CD1c-positive myeloid dendritic cell (primary cell): ENCODE measurements at regions not wholly inside any gene's neighbourhood (a gene's known extent, or its start where the extent isn't known, plus 50 kb on each side); places are given as distances from the start of the nearest gene placed in this dataset.

ENCODE experiments used
- DNase-seq: peaks from one replicate; pipeline ENCODE4 v3.0.0-alpha.2; 2016; ENCODE audit errors: extremely low spot score

GRCh38 chr6:94535798-94536197 is 1041.5 kb upstream of the MANEA start:
- no peak for DNase-seq

DNA sequence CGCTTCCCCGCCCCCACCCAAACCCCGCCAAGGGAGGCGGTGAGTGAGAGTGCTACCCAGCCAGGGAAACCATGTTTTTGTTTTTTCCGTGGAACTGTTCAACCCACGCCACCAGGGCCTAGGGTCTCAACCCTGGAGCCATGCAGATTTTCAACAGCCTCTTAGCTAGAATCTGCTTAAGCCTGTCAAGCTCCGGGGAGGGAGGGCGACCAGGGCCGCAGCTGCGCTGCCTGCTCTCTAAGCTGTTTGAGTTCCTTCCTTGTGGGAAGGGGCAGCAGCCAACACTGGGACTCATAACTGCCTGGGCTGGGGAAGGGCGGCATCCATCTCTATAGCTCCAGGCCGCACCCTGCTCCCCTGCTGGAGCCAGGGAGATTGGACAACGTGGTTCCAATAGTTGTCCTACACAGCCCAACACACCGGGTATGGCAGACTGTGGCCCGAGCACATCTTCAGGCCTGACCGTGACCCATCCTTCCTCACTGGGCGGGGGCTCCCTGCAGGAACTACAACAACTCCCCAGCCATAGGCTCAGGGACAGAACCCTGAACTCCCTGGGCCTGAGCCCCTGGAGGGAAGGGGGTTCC is 1065.7 kb upstream of the MANEA start:
- no peak for DNase-seq

GRCh38 chr6:94510877-94511276 is 1066.5 kb upstream of the MANEA start:
- no peak for DNase-seq

DNA sequence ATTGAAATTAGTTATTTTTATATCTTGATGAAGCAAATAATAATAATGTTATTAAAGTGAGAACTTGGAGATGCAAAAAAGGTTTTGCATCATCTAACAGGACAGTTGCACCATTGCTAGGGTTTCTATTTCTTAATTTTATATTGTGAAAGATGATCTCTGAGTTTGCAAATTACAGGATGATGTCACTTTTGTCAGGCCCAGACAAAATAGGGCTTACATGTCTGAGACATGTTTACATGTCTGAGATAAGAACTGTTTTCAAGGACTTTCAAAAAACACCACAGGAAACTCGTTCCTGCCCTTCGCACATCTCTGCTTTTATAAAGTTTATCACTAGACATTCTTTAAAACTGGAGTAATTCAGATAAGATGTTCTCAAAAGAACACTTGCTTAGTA is 1075.8 kb upstream of the MANEA start:
- no peak for DNase-seq

GRCh38 chr6:94498099-94498498 is 1078.7 kb upstream of the EPHA7 start:
- DNase-seq: no peak

- no peak for DNase-seq
Observed at GRCh38 chr6:94494500-94494899, 1075.1 kb upstream of the EPHA7 start.

GRCh38 chr6:94487371-94487770 is 1068.0 kb upstream of the EPHA7 start:
- no peak for DNase-seq

- no peak for DNase-seq
Observed at GRCh38 chr6:94478133-94479005, 1059.0 kb upstream of the EPHA7 start.

- no peak for DNase-seq
Observed at GRCh38 chr6:94468830-94469229, 1049.5 kb upstream of the EPHA7 start.

DNA sequence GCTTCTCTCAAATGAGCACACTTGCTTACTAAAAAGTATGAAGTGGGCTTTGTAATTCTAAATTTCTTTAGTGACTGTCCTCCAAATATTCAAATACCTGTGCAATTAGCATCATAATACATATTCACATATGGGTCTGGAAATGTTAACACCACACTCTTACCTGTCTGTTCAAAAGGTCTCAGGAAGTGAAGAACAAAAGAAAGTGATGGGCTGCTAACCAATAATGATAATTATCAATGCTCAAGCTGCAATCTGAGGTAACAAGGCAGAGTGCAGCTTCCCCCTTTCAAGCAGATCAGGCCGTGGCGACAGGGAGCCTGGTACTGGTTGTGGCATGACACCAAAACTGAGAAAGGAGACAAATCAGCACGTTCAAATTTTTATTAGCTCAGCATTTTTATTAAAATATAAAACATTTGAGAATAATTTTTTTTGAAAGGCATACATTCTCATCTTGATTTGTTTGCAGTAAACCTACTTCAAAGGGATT is 1044.7 kb upstream of the EPHA7 start:
- no peak for DNase-seq

GRCh38 chr6:94463306-94463705 is 1043.9 kb upstream of the EPHA7 start:
- no peak for DNase-seq

- DNase-seq: no peak
Observed at GRCh38 chr6:94462231-94462630, 1042.9 kb upstream of the EPHA7 start.

GRCh38 chr6:94456266-94456665 is 1036.9 kb upstream of the EPHA7 start:
- no peak for DNase-seq

DNA sequence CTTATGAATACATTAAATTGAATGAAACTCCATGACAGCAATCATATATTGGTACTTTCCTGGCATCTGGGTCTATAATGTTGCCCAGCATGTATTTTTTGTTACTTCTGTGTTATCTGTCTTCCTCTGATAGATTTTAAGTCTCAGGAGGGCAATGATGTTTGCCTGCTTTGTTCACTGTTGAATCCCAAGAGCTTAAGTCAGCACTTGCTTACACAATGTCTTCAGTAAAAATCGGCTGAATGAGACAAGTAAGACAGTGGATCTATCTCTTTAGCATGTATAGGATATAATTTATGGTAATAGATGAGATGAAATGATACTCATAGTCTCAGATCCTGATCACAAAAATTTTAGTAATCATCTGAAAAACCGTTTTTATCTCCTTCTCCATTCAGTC is 1034.9 kb upstream of the EPHA7 start:
- DNase-seq: no peak

DNA sequence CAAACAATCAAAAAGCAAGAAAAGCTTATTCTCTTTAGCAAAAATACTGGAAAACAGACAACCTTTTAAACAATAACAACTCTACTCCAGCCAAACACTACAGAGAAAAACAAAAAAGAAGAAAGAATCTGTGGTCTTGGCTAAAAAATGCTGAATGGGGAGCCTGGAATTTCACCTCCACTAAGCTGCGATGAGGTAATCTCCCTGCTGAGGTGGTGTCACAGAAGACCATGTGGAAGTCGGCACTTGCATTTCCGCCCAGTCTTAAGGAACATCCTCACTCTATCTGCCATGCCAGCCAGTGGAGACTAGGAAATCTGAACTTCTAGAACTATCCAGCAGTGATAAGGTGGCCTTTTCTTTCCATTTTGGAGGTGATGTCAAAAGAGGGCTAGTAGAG is 1026.8 kb upstream of the EPHA7 start:
- DNase-seq: no peak

GRCh38 chr6:94443701-94444100 is 1024.3 kb upstream of the EPHA7 start:
- no peak for DNase-seq

DNA sequence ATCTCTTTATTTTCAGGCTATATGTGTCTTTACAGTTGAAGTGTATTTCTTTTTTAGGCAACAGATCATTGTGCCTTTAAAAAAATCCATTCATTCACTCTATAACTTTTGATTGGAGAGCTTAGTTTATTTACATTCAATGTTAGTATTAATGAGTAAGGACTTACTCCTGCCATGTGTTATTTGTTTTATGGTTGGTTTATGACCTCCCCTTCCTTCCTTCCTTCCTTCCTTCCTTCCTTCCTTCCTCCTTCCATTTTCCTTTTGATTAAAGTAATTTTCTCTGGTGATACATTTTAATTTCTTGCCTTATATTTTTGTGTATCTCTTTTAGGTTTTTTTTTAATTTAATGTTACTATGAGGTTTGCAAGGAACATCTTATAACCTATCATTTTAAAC is 1005.3 kb upstream of the EPHA7 start:
- no peak for DNase-seq

- no peak for DNase-seq
Observed at GRCh38 chr6:94417363-94417762, 998.0 kb upstream of the EPHA7 start.

- DNase-seq: no peak
Observed at GRCh38 chr6:94414041-94414440, 994.7 kb upstream of the EPHA7 start.

GRCh38 chr6:94401311-94401710 is 982.0 kb upstream of the EPHA7 start:
- no peak for DNase-seq

DNA sequence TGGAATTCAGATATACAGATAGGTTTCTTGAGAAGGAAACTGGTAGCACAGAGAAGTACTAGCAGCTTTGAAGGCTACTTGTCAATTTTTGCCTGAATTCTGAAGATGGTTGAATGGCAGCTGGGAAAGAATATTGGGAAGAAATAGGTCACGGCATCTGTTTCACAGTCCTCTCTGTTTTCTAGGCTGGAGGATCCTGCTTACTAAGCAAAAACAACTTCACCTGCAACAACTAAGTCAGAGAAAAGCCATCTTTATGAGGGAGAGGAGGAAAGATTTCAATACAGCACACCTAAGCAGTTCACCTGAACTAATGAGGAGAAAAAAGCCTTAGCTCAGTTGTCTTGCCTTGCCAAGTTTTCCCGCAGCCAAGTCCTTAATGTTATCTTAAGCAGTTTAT is 975.5 kb upstream of the EPHA7 start:
- DNase-seq: no peak

GRCh38 chr6:94389218-94389617 is 969.9 kb upstream of the EPHA7 start:
- no peak for DNase-seq

- DNase-seq: no peak
Observed at GRCh38 chr6:94377835-94378234, 958.5 kb upstream of the EPHA7 start.
